Choroid plexus epithelial cell (primary cell): ENCODE measurements at regions not wholly inside any gene's neighbourhood (a gene's known extent, or its start where the extent isn't known, plus 50 kb on each side); places are given as distances from the start of the nearest gene placed in this dataset.

ENCODE experiments used
- DNase-seq: peaks from one replicate; pipeline ENCODE4 v3.0.0-alpha.2; 2010; ENCODE audit warnings: low read depth
- H3K4me3 ChIP-seq: 2 replicates; pipeline ENCODE4 v1.5.1; 2011; ENCODE audit warnings: low read depth, mild to moderate bottlenecking, control low read depth, low read length, moderate library complexity
- CTCF ChIP-seq: conservative IDR thresholded peaks from 2 replicates; pipeline ENCODE4 v1.5.1; 2011; ENCODE audit warnings: low read depth, mild to moderate bottlenecking, control low read depth, inconsistent platforms, low read length, moderate library complexity

- H3K4me3 ChIP-seq = no peak overlapping the region
- TF ChIP-seq CTCF = no peak
- DNase-seq = peak; percentile 86
Measured at GRCh38 chr1:67626090-67626860, 58.7 kb upstream of the GADD45A start.

GRCh38 chr1:67626861-67627235 lies 58.2 kb upstream of the GADD45A start:
- no peak for DNase-seq
- H3K4me3 ChIP-seq = no peak overlapping the region
- no peak for TF ChIP-seq CTCF

- no peak for TF ChIP-seq CTCF
- H3K4me3 ChIP-seq = no peak overlapping the region
- DNase-seq = no peak
Measured at GRCh38 chr1:67627336-67627735, 57.7 kb upstream of the GADD45A start.

GRCh38 chr1:67627906-67628305 lies 57.1 kb upstream of the GADD45A start:
- no peak for TF ChIP-seq CTCF
- DNase-seq = no peak
- no peak overlapping the region for H3K4me3 ChIP-seq

GRCh38 chr1:67629370-67630075 lies 55.5 kb upstream of the GADD45A start:
- TF ChIP-seq CTCF = no peak
- no peak overlapping the region for H3K4me3 ChIP-seq
- DNase-seq = no peak

GRCh38 chr1:67630438-67631045 lies 54.5 kb upstream of the GADD45A start:
- DNase-seq = no peak
- TF ChIP-seq CTCF = no peak
- no peak overlapping the region for H3K4me3 ChIP-seq

GRCh38 chr1:67632356-67632755 lies 52.6 kb upstream of the GADD45A start:
- no peak overlapping the region for H3K4me3 ChIP-seq
- no peak for TF ChIP-seq CTCF
- no peak for DNase-seq
